DND-41 (cell line): ENCODE measurements at regions not wholly inside any gene's neighbourhood (a gene's known extent, or its start where the extent isn't known, plus 50 kb on each side); places are given as distances from the start of the nearest gene placed in this dataset.
A peak's percentile ranks its signal among the peaks of the same experiment; 100 is the strongest.

Experiments
- ATAC-seq: fragments of 200-7000 bp; cut with Tn5 transposase; 3 replicates; pipeline ENCODE4 v1.9.1; 2021; ENCODE audit warnings: low read depth; ENCODE audit not compliant: insufficient read depth
- DNase-seq: peaks from one replicate; pipeline ENCODE4 v3.0.0-alpha.2; 2020
- H2AFZ ChIP-seq: 2 replicates; pipeline ENCODE4 v1.6.0; 2012; ENCODE audit warnings: low read depth, low read length
- H3K27ac ChIP-seq: 2 replicates; pipeline ENCODE4 v1.5.1; 2012; ENCODE audit warnings: low read length, inconsistent platforms
- H3K27me3 ChIP-seq: fragments of 200-600 bp; sonication (generic); 2 replicates; pipeline ENCODE4 v1.6.0; 2012; ENCODE audit warnings: low read length, mild to moderate bottlenecking, inconsistent platforms; ENCODE audit not compliant: insufficient read depth, poor library complexity
- H3K36me3 ChIP-seq: 2 replicates; pipeline ENCODE4 v1.5.1; 2012; ENCODE audit warnings: low read length, inconsistent platforms; ENCODE audit not compliant: insufficient read depth
- H3K4me1 ChIP-seq: 2 replicates; pipeline ENCODE4 v1.5.1; 2012; ENCODE audit warnings: mild to moderate bottlenecking, low read length; ENCODE audit not compliant: insufficient read depth
- H3K4me2 ChIP-seq: 2 replicates; pipeline ENCODE4 v1.6.0; 2012; ENCODE audit warnings: mild to moderate bottlenecking, moderate library complexity, low read length, inconsistent platforms; ENCODE audit not compliant: insufficient read depth
- H3K4me3 ChIP-seq, 2 experiments: fragments of 200-600 bp in 1 of 2; shearing (Covaris generic) in 1 of 2; 2 replicates each; pipeline ENCODE4 v1.5.1; 2012 to 2016; ENCODE audit warnings: inconsistent platforms in 2 of 2, low read length in 2 of 2, mild to moderate bottlenecking in 2 of 2, low read depth in 1 of 2, moderate library complexity in 1 of 2
- H3K79me2 ChIP-seq: 2 replicates; pipeline ENCODE4 v1.6.0; 2012; ENCODE audit warnings: low read length, inconsistent platforms; ENCODE audit not compliant: insufficient read depth
- H3K9ac ChIP-seq: 2 replicates; pipeline ENCODE4 v1.6.0; 2012; ENCODE audit warnings: low read depth, mild to moderate bottlenecking, inconsistent platforms, low read length, moderate library complexity
- H3K9me3 ChIP-seq: 2 replicates; pipeline ENCODE4 v1.5.1; 2012; ENCODE audit warnings: low read length, moderate library complexity, mild to moderate bottlenecking, inconsistent platforms; ENCODE audit not compliant: insufficient read depth, severe bottlenecking
- H4K20me1 ChIP-seq: 2 replicates; pipeline ENCODE4 v1.6.0; 2012; ENCODE audit warnings: low read length; ENCODE audit not compliant: insufficient read depth
- CTCF ChIP-seq: IDR thresholded peaks from 2 replicates; pipeline ENCODE4 v1.5.1; 2012; ENCODE audit warnings: borderline replicate concordance, low read length, moderate library complexity, mild to moderate bottlenecking; ENCODE audit not compliant: poor library complexity, severe bottlenecking; ENCODE audit errors: extremely low read depth
- EZH2 ChIP-seq: IDR thresholded peaks from 3 replicates; pipeline ENCODE4 v1.6.1; 2012; ENCODE audit warnings: borderline replicate concordance, low read depth, mild to moderate bottlenecking, moderate library complexity, low read length, inconsistent platforms; ENCODE audit not compliant: severe bottlenecking

- Histone ChIP-seq H3K4me2 (no peak overlapping the region), H4K20me1 (no peaks in the 10 kb centered on the region), H3K4me1 (peaks cover 31% of the 10 kb centered on the region), H3K4me3 (no peak overlapping the region), H3K36me3 (no peaks in the 10 kb centered on the region), H3K27ac (peak overlapping the region; percentile 76), H3K9ac (no peak overlapping the region), H3K27me3 (no peaks in the 10 kb centered on the region), H3K79me2 (no peaks in the 10 kb centered on the region), H2AFZ (no peak overlapping the region), H3K9me3 (no peaks in the 10 kb centered on the region)
- DNase-seq (peak; percentile 24), ATAC-seq (peak; percentile 47; the same call in 1 of the 3 replicates)
- peak; percentile 47 for TF ChIP-seq CTCF
- no peak for TF ChIP-seq EZH2
Observed at GRCh38 chr2:234136461-234136860, 86.0 kb downstream of the SPP2 start.

GRCh38 chr2:234135750-234136221 lies 85.3 kb downstream of the SPP2 start:
- DNase-seq (peak; percentile 74), ATAC-seq (peak; percentile 83)
- peak overlapping the region; percentile 20; the same call in 1 of the 2 replicates for H2AFZ ChIP-seq
- no peaks in the 10 kb centered on the region for H3K36me3 ChIP-seq
- H3K27me3 ChIP-seq, result no peaks in the 10 kb centered on the region
- no peak overlapping the region for H3K4me2 ChIP-seq
- H4K20me1 ChIP-seq, result no peaks in the 10 kb centered on the region
- H3K9me3 ChIP-seq, result no peaks in the 10 kb centered on the region
- no peak overlapping the region; the same call in 1 of the 2 replicates for H3K9ac ChIP-seq
- H3K79me2 ChIP-seq, result no peaks in the 10 kb centered on the region
- peaks cover 25% of the 10 kb centered on the region for H3K4me1 ChIP-seq
- H3K27ac ChIP-seq, result peak overlapping the region; percentile 76
- no peak for TF ChIP-seq EZH2
- peak; percentile 88 for TF ChIP-seq CTCF
- H3K4me3 ChIP-seq, result no peak overlapping the region

- no peak for ATAC-seq
- peaks cover 25% of the 10 kb centered on the region for H3K4me1 ChIP-seq
- H3K9me3 ChIP-seq, result no peaks in the 10 kb centered on the region
Observed at GRCh38 chr2:234134496-234134895, 84.0 kb downstream of the SPP2 start.

More at GRCh38 chr2:234134496-234134895, 84.0 kb downstream of the SPP2 start:
- no peaks in the 10 kb centered on the region for H3K36me3 ChIP-seq
- no peaks in the 10 kb centered on the region for H3K79me2 ChIP-seq
- no peaks in the 10 kb centered on the region for H3K27me3 ChIP-seq
- H3K9ac ChIP-seq, result no peak overlapping the region
- no peak overlapping the region for H3K4me3 ChIP-seq
- no peak for DNase-seq
- no peak overlapping the region for H2AFZ ChIP-seq
- no peak overlapping the region for H3K27ac ChIP-seq
- no peak for TF ChIP-seq EZH2
- TF ChIP-seq CTCF, result no peak
- H3K4me2 ChIP-seq, result no peak overlapping the region
- no peaks in the 10 kb centered on the region for H4K20me1 ChIP-seq
